BLaER1 (cell line): ENCODE measurements at regions not wholly inside any gene's neighbourhood (a gene's known extent, or its start where the extent isn't known, plus 50 kb on each side); places are given as distances from the start of the nearest gene placed in this dataset.

Experiments used
- H3K27ac ChIP-seq: shearing (Covaris generic); formaldehyde crosslinking; 2 replicates; pipeline ENCODE4 v1.8.1; 2022
- H3K27me3 ChIP-seq: shearing (Covaris generic); formaldehyde crosslinking; 2 replicates; pipeline ENCODE4 v1.8.1; 2022
- H3K36me3 ChIP-seq: shearing (Covaris generic); formaldehyde crosslinking; 2 replicates; pipeline ENCODE4 v1.8.1; 2022
- H3K4me1 ChIP-seq: shearing (Covaris generic); formaldehyde crosslinking; 2 replicates; pipeline ENCODE4 v1.8.1; 2022
- H3K4me2 ChIP-seq: shearing (Covaris generic); formaldehyde crosslinking; 2 replicates; pipeline ENCODE4 v1.8.1; 2022
- H3K4me3 ChIP-seq: shearing (Covaris generic); formaldehyde crosslinking; 2 replicates; pipeline ENCODE4 v1.8.1; 2022
- H3K9ac ChIP-seq: shearing (Covaris generic); formaldehyde crosslinking; 2 replicates; pipeline ENCODE4 v1.8.1; 2022
- H3K9me3 ChIP-seq: shearing (Covaris generic); formaldehyde crosslinking; 2 replicates; pipeline ENCODE4 v1.8.1; 2022
- H4K20me1 ChIP-seq: shearing (Covaris generic); formaldehyde crosslinking; 2 replicates; pipeline ENCODE4 v1.8.1; 2022
- Cebpa-rat ChIP-seq: shearing (Covaris generic); IDR thresholded peaks from 2 replicates; pipeline ENCODE4 v1.8.1; 2022

DNA sequence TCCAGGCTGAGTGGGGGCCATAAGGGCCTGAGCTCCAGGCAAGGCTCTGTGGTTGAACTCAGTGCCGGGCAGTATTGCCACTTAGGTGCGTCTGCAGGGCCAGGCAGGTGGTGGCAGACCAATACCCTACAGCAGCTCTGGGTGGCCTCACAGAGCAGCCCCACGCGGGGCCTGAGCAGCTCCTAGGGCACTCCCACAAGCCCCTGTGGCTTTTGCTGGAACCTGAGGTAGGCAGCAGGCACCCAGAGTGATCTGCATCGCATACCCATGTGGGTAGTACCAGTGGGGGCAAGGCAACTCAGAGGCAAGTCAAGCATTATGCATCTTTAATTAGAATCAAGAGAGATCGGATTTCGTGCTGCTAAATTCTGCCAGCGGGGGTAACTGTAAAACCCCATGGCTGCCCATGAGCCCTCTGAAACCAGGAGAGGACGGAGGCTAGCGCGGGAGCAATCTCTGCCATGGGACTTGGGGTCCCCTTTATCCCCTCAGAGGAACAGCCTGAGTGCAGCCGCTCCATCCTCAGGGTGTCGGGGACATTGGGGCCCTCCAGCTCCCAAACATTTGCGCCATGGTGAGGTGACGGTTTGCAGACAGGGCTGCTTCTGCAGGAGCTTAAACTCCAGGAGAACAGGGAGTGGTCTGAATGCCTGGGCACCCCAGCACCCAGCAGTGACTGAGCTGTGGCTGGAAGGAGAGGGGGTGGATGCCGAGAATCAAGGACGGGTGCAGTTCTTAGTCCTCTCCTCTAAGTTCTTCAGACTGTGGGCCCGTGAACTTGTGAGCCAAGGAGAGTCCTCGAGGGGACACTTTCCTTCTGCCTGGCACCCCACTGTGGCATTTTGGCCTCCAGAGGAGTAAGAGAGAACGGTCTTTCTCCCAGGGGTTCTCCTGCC, 62.4 kb upstream of the PCSK6 start:
- Histone ChIP-seq H3K27me3 (no peaks in the 10 kb centered on the region), H3K4me2 (no peak overlapping the region), H3K9me3 (peaks cover 18% of the 10 kb centered on the region), H3K4me1 (no peaks in the 10 kb centered on the region), H3K9ac (no peak overlapping the region), H4K20me1 (no peaks in the 10 kb centered on the region), H3K27ac (no peak overlapping the region), H3K36me3 (no peaks in the 10 kb centered on the region), H3K4me3 (no peak overlapping the region)
- no peak for TF ChIP-seq Cebpa-rat

- H4K20me1 ChIP-seq: no peaks in the 10 kb centered on the region
- no peak for TF ChIP-seq Cebpa-rat
- no peaks in the 10 kb centered on the region for H3K4me1 ChIP-seq
- peaks cover 18% of the 10 kb centered on the region for H3K9me3 ChIP-seq
- H3K27me3 ChIP-seq: no peaks in the 10 kb centered on the region
- no peak overlapping the region for H3K27ac ChIP-seq
- H3K36me3 ChIP-seq: no peaks in the 10 kb centered on the region
- no peak overlapping the region for H3K4me2 ChIP-seq
- H3K9ac ChIP-seq: no peak overlapping the region
- H3K4me3 ChIP-seq: no peak overlapping the region
Measured at GRCh38 chr15:101550124-101550523, 60.6 kb upstream of the PCSK6 start.

DNA sequence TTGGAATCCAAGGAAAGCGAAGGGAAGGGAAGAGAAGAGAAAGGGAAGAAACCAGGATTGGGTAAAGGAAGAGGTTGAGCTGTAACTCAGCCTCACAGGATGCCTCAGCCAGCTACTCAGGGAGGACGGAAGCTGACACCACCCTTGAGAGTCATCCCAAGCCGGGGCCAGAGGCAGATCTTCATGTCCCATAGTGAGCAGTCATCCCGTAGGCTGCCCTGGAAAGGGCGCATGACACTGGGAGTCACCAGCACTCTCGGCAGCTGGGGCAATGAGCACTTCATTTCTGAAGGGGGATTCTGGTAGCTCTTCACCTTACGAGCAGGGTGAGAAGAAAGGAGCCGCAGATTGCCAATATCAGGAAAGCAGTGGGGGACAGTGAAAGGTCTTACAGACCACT, 60.1 kb upstream of the PCSK6 start:
- Histone ChIP-seq H3K27ac (no peak overlapping the region), H3K36me3 (no peaks in the 10 kb centered on the region), H3K4me2 (no peak overlapping the region), H3K4me3 (no peak overlapping the region), H3K9ac (no peak overlapping the region), H3K4me1 (no peaks in the 10 kb centered on the region), H3K9me3 (peaks cover 18% of the 10 kb centered on the region), H4K20me1 (no peaks in the 10 kb centered on the region), H3K27me3 (no peaks in the 10 kb centered on the region)
- TF ChIP-seq Cebpa-rat: no peak

DNA sequence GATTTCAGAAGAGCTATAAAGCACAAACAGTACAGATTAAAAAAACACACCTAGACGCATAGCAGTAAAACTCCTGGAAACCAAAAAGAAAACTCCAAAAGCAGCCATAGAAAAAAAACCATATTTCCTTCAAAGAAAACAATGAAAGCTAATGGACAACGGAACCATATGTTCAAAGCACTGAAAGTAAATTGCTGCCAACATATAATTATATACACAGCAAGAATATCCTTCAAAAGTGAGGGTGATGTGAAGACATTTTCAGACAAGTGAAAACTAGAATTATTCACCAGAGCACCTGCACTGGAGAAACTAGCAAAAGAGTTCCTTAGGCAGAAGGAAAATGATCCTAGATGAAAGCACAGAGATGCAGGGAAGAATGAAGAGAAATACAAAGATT, 58.2 kb upstream of the PCSK6 start:
- peaks cover 12% of the 10 kb centered on the region for H3K9me3 ChIP-seq
- H3K36me3 ChIP-seq: no peaks in the 10 kb centered on the region
- H3K4me1 ChIP-seq: no peaks in the 10 kb centered on the region
- no peak overlapping the region for H3K4me2 ChIP-seq
- no peaks in the 10 kb centered on the region for H4K20me1 ChIP-seq
- H3K9ac ChIP-seq: no peak overlapping the region
- no peaks in the 10 kb centered on the region for H3K27me3 ChIP-seq
- no peak overlapping the region for H3K4me3 ChIP-seq
- no peak for TF ChIP-seq Cebpa-rat
- H3K27ac ChIP-seq: no peak overlapping the region

DNA sequence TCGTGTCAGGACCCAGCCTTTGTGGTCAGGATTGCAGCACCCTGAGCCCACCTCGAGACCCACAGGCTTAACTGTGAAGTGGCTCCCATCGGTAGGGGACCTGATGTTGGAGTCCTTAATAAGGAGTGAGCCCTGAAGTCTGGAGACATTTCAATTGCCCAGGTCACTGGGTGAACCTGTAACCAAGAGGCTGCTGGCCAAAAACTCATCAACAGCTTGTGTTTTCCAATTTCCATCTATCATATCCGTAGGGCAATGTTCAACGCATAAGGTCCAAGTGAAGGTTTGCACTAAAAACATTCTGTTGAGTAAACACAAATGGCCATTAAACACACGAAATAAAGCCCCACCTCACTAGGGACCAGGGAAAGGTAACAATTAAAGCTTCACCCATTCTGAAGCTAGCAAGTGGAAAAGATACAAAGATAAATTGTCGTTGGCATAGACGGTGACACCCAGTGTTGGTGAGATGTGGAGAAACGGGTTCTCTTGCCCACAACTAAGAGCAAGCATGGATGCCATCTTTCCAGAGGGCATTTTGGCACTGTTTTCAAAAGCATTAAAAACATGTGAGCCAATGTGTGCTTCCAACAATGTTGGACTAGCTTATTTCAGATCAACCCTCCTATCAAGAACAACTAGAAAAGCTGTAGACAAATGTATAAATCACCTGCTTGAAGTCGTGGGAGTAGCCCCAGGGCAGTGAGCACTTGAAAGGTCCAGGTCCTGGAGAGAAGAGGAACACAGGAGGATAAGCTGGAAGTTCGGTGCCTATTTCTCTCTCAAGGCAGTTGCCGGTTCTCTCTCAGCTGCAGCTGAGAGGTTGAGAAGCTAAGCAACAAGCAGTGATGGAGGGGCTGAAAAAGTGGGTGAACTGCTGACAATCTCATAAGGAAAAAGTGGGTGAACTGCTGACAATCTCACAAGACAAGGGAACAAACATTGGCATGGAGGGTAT, 56.3 kb upstream of the PCSK6 start:
- Histone ChIP-seq H3K27me3 (no peaks in the 10 kb centered on the region), H4K20me1 (no peaks in the 10 kb centered on the region), H3K9ac (no peak overlapping the region), H3K9me3 (no peaks in the 10 kb centered on the region), H3K4me2 (no peak overlapping the region), H3K27ac (no peak overlapping the region), H3K4me3 (no peak overlapping the region), H3K4me1 (peaks cover 9% of the 10 kb centered on the region; the same call in 1 of the 2 replicates), H3K36me3 (no peaks in the 10 kb centered on the region)
- no peak for TF ChIP-seq Cebpa-rat

- Histone ChIP-seq H3K9ac (no peak overlapping the region), H3K4me2 (no peak overlapping the region), H4K20me1 (no peaks in the 10 kb centered on the region), H3K9me3 (no peaks in the 10 kb centered on the region), H3K4me1 (peaks cover 9% of the 10 kb centered on the region; the same call in 1 of the 2 replicates), H3K36me3 (no peaks in the 10 kb centered on the region), H3K4me3 (no peak overlapping the region), H3K27ac (no peak overlapping the region), H3K27me3 (no peaks in the 10 kb centered on the region)
- no peak for TF ChIP-seq Cebpa-rat
Measured at GRCh38 chr15:101544613-101544945, 55.1 kb upstream of the PCSK6 start.

GRCh38 chr15:101543926-101544612, 54.6 kb upstream of the PCSK6 start:
- H3K9me3 ChIP-seq: no peaks in the 10 kb centered on the region
- no peaks in the 10 kb centered on the region for H3K27me3 ChIP-seq
- H3K4me2 ChIP-seq: no peak overlapping the region
- no peak overlapping the region for H3K4me3 ChIP-seq
- no peak overlapping the region for H3K27ac ChIP-seq
- H3K9ac ChIP-seq: no peak overlapping the region
- no peaks in the 10 kb centered on the region for H4K20me1 ChIP-seq
- no peaks in the 10 kb centered on the region for H3K36me3 ChIP-seq
- peaks cover 9% of the 10 kb centered on the region; the same call in 1 of the 2 replicates for H3K4me1 ChIP-seq
- TF ChIP-seq Cebpa-rat: no peak

DNA sequence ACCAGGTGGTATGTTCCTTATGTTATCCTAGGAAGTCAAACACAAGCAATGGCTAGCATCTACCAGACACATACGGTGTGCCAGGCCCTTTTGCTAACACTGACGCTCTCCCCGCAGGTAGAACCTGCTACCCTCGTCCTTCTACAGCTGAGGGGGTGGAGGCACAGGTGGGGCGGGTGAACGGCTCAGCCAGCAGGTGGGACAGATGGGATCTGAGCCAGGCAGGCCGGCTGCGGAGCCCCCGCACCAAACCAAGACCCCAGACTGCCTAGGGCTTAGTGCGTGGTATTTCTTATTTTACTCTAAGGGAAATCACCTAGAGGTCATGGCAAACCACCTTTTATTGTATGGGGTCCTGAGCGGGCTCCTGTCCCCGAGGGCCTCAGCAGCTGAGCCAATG, 53.9 kb upstream of the PCSK6 start:
- no peak overlapping the region for H3K4me3 ChIP-seq
- H3K9ac ChIP-seq: no peak overlapping the region

GRCh38 chr15:101543026-101543390, 53.5 kb upstream of the PCSK6 start:
- Histone ChIP-seq H3K4me3 (no peak overlapping the region), H3K27me3 (no peaks in the 10 kb centered on the region), H3K4me1 (peaks cover 15% of the 10 kb centered on the region), H3K4me2 (no peak overlapping the region), H3K9me3 (no peaks in the 10 kb centered on the region), H4K20me1 (no peaks in the 10 kb centered on the region), H3K9ac (no peak overlapping the region), H3K27ac (no peak overlapping the region), H3K36me3 (no peaks in the 10 kb centered on the region)
- TF ChIP-seq Cebpa-rat: no peak

More for the DNA sequence above, 53.9 kb upstream of the PCSK6 start:
- Histone ChIP-seq H3K4me1 (peaks cover 11% of the 10 kb centered on the region), H4K20me1 (no peaks in the 10 kb centered on the region), H3K36me3 (no peaks in the 10 kb centered on the region), H3K27ac (no peak overlapping the region), H3K9me3 (no peaks in the 10 kb centered on the region), H3K4me2 (no peak overlapping the region), H3K27me3 (no peaks in the 10 kb centered on the region)
- no peak for TF ChIP-seq Cebpa-rat
